Stimulated activated naive CD8-positive, alpha-beta T cell treated with anti-CD3 and anti-CD28 coated beads, Interleukin-15, amount 100 ng/mL, for 72 hours (primary cell): ENCODE measurements at regions not wholly inside any gene's neighbourhood (a gene's known extent, or its start where the extent isn't known, plus 50 kb on each side); places are given as distances from the start of the nearest gene placed in this dataset.

Experiments
- ATAC-seq: fragments of 150-1000 bp; cut with Tn5 transposase; 2 replicates; pipeline ENCODE4 v1.10.0; 2021; ENCODE audit warnings: mild to moderate bottlenecking, moderate library complexity
- DNase-seq, 2 donors: peaks; one replicate each; pipeline ENCODE4 v3.0.0; 2021 to 2022
- H3K27ac Mint-ChIP-seq, 2 donors: one replicate each; pipeline ENCODE4 v1.8.0; 2022; ENCODE audit warnings: mild to moderate bottlenecking in 2 of 2, mixed read lengths in 2 of 2, moderate library complexity in 2 of 2
- H3K27me3 Mint-ChIP-seq: one replicate; pipeline ENCODE4 v1.8.0; 2022; ENCODE audit warnings: mixed read lengths
- H3K4me1 Mint-ChIP-seq: one replicate; pipeline ENCODE4 v1.8.0; 2022; ENCODE audit warnings: mild to moderate bottlenecking, mixed read lengths
- H3K4me3 Mint-ChIP-seq, 2 donors: one replicate each; pipeline ENCODE4 v1.8.0; 2022; ENCODE audit warnings: mild to moderate bottlenecking in 2 of 2, mixed read lengths in 2 of 2, moderate library complexity in 1 of 2
- H3K9me3 Mint-ChIP-seq, 2 donors: one replicate each; pipeline ENCODE4 v1.8.0; 2022; ENCODE audit warnings: mixed read lengths in 2 of 2

DNA sequence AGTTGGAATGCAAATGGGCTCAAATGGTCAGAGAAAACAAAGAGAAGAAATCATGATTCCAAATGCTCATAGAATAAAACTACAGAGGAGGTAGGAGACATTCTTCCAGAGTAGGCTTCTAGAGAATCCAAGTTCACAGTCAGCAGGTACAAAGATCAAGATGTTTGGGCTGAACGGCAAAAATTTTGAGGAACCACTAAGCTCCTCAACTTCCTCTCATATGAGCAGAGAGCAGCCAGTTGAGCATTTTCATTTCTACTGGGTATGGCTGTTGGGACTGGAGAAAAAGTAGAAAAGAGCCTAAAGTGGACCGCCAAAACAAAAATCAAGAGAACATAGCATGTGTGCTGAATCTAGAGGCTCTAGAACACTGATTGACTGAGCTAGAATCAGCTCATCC is 73.8 kb upstream of the ARID2 start:
- Mint-ChIP-seq H3K27me3 (peaks cover 25% of the 10 kb centered on the region), H3K4me3 (no peak overlapping the region), H3K9me3 (peaks cover 4 to 11% of the 10 kb centered on the region in 2 donors), H3K4me1 (peaks cover 8% of the 10 kb centered on the region), H3K27ac (no peak overlapping the region)
- no peak for ATAC-seq
- no peak for DNase-seq

DNA sequence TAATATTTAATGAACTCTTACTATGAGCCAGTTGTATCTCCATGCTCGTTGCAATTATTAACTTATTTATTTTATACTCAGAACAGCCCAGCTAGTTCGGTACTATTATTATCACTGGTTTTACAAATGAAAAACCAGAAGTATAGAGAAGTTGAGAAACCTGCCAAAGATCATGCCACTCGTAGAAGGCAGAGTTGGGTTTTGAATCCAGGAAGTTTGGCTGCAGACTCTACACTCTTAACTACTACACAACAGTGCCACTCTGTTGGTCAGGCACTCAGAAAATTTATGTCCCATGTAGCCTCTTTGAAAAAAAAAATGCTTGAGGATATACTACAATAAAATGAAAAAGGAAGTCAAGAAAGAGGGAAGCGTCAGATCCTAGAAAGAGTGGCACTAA is 71.5 kb upstream of the ARID2 start:
- ATAC-seq (no peak), DNase-seq (no peak)
- Mint-ChIP-seq H3K27ac (no peak overlapping the region), H3K27me3 (peaks cover 28% of the 10 kb centered on the region), H3K9me3 (peaks cover 4 to 13% of the 10 kb centered on the region in 2 donors), H3K4me1 (peaks cover 8% of the 10 kb centered on the region), H3K4me3 (no peak overlapping the region)

DNA sequence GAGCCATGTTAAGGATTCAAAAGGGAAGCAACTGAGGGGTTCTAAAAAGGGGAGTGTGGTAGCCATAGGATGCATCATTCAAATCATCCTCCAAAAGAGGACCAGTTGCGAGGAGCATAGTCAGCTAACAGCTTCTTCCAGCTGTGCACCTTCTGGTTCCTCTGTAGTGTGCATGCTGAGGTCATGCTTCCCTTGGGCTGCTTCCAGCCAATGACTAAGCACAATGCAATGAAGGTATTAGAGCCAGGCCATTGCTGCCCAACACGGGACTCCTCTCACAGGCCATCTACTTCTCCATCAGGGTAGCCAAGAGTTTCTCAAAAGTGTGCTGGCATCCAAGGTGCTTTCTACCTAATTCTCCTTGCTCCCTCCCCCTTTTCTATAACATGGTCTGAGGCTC is 69.2 kb upstream of the ARID2 start:
- Mint-ChIP-seq H3K27me3 (peaks cover 28% of the 10 kb centered on the region), H3K9me3 (peaks cover 4 to 13% of the 10 kb centered on the region in 2 donors), H3K27ac (no peak overlapping the region), H3K4me3 (no peak overlapping the region), H3K4me1 (peaks cover 27% of the 10 kb centered on the region)
- no peak for DNase-seq
- no peak for ATAC-seq

DNA sequence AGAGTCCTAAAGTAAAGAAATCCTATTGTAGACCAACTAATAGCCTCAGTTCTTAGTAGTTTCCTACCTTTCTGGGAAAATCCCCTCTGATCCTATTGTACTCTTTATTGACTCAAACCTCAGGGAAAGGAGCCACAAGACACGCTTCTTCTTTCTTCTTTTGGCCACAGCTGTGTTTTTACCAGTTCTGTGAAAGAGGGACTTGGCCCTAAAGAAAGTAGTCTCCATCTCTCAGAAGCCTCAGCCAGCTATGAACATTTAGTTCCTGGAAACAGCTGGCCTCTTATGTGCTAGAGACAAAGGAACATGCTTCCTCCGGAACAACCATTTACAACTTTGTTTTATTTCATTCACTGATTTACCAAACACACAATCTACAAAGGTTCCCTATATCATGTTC is 66.1 kb upstream of the ARID2 start:
- peaks cover 4 to 13% of the 10 kb centered on the region in 2 donors for H3K9me3 Mint-ChIP-seq
- ATAC-seq (no peak), DNase-seq (no peak)
- peaks cover 48% of the 10 kb centered on the region for H3K4me1 Mint-ChIP-seq
- peaks cover 14% of the 10 kb centered on the region for H3K27me3 Mint-ChIP-seq
- H3K27ac Mint-ChIP-seq: no peak overlapping the region
- no peak overlapping the region for H3K4me3 Mint-ChIP-seq

DNA sequence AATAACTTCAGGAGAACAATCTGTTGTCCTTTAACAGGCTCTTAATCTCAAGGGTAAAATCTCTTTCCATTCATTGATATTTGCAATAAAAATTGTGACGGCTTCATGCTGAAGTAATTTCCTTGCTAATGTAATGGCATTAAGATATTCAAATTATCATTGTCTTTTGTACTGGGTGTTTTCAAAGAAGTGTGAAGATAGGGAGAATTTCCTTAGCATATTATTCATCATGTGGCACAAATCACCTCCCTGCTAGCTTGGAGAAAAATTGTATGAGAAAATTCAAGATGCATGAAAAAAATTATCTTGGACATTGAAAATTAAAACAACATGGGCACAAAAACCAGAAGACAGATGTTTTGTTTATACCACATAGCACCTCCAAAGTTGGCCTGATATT is 63.6 kb upstream of the ARID2 start:
- Mint-ChIP-seq H3K27ac (no peak overlapping the region), H3K27me3 (peaks cover under 1% of the 10 kb centered on the region), H3K4me3 (peak overlapping the region in 1 of 2 donors; percentile 38), H3K9me3 (peaks cover 0 to under 1% of the 10 kb centered on the region in 2 donors), H3K4me1 (peaks cover 63% of the 10 kb centered on the region)
- no peak for DNase-seq
- ATAC-seq: no peak

DNA sequence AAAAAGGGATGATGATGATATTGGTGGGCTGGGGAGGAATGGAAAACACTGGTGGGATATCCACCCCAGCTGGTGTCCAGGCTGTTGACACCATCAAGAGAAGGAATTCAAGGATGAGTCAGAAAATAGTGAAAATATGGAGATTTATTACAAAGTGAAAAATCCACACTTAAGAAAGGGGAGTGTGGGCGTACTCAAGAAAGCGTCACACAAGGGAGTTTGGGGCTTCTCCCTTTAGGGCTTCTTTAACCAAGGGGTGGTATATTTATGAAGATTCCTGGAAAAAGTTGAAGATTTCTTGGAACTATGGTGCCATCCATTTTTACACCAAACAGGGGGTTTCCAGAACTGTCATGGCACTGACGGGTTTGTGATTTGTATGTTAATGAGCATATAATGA is 63.1 kb upstream of the ARID2 start:
- Mint-ChIP-seq H3K4me3 (peak overlapping the region; percentile 3 to 38), H3K9me3 (no peaks in the 10 kb centered on the region), H3K27ac (peak overlapping the region in 1 of 2 donors; percentile 69), H3K4me1 (peaks cover 65% of the 10 kb centered on the region), H3K27me3 (no peaks in the 10 kb centered on the region)
- peak; percentile 19 for ATAC-seq
- no peak for DNase-seq

DNA sequence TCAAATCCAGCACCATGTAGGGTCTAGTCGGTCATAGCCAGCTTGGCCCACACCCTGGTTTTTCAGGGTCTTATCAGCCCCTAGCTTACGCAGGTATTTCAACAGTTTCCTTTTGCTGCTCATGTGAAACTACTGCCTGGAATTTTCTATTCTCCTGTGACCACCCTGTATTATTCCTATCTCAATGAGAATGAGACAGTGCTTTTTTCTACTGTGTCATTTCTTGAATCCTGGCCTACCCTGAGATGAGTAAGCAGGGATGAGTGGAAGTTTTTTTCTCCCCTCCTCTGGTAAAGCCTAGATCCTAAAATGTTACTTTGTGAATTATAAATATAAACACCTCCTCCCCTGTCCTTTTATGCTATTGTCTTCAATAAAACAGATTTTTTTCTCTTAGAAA is 62.7 kb upstream of the ARID2 start:
- no peaks in the 10 kb centered on the region for H3K27me3 Mint-ChIP-seq
- ATAC-seq (no peak), DNase-seq (no peak)
- H3K27ac Mint-ChIP-seq: peak overlapping the region; percentile 36 to 41
- no peaks in the 10 kb centered on the region for H3K9me3 Mint-ChIP-seq
- H3K4me3 Mint-ChIP-seq: peak overlapping the region in 1 of 2 donors; percentile 49
- H3K4me1 Mint-ChIP-seq: peaks cover 65% of the 10 kb centered on the region

DNA sequence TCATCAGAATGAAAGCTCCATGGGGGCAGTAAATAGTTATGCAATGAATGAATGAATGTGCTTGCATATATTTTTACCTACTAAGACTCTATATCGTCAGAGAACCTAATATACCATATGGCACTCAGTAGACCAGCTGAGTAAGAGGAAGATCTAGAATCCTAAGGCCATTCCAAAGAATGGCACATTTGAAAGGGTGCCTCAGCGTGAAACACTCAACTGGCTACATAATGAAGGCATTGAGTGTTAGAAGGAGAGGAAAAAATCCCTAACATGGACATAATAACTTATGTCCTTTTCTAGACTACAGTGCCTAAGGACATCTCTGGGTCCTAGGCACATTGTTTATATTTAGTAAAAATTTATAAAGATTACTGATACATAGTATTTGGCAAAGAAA is 61.7 kb upstream of the ARID2 start:
- no peak for ATAC-seq
- Mint-ChIP-seq H3K27me3 (no peaks in the 10 kb centered on the region), H3K4me1 (peaks cover 65% of the 10 kb centered on the region), H3K4me3 (peak overlapping the region in 1 of 2 donors; percentile 49), H3K27ac (no peak overlapping the region), H3K9me3 (no peaks in the 10 kb centered on the region)
- DNase-seq: no peak

DNA sequence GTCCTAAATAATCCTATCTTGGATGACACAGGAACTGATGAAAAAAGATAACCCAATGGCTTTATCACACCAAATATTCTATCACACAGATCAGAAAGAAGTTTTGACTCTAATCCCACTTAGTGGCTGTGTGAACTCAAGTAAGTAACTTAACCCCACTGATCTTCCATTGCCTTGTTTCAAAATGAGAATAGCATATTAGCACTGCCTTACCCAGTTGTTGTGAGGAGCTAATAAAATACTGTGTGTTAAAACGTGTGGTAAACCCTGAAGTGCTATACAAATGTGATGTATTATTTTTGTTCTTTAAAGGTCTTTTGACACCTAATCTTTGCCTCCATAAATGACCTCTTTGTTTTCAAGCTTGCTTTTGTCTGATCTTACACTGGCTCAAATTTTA is 60.9 kb upstream of the ARID2 start:
- Mint-ChIP-seq H3K9me3 (no peaks in the 10 kb centered on the region), H3K27me3 (no peaks in the 10 kb centered on the region), H3K4me3 (peak overlapping the region; percentile 49 to 66), H3K4me1 (peaks cover 60% of the 10 kb centered on the region), H3K27ac (peak overlapping the region; percentile 71 to 95)
- no peak for DNase-seq
- peak; percentile 57 for ATAC-seq

DNA sequence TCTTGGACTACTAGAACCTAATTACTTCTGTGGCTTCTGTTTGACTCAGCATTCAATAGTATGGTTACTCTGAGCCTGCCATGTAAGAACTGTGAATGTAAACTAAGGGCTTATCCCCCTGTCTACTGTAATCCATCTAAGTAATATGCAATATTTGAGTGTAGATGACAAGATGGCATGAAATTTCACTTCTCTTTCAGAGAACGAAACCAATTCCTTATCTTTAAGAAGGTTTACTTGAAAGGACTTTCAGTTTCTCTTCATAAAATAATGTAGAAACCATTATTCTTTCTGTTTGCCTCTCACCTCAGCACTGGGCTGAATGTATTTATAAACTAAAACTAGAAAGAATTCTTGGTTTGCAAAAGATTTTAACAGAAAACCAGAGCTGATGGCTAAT is 60.4 kb upstream of the ARID2 start:
- ATAC-seq: peak; percentile 95
- H3K27me3 Mint-ChIP-seq: no peaks in the 10 kb centered on the region
- H3K4me3 Mint-ChIP-seq: peak overlapping the region; percentile 49 to 66
- H3K9me3 Mint-ChIP-seq: no peaks in the 10 kb centered on the region
- H3K27ac Mint-ChIP-seq: peak overlapping the region; percentile 71 to 95
- peaks cover 55% of the 10 kb centered on the region for H3K4me1 Mint-ChIP-seq
- DNase-seq: no peak

DNA sequence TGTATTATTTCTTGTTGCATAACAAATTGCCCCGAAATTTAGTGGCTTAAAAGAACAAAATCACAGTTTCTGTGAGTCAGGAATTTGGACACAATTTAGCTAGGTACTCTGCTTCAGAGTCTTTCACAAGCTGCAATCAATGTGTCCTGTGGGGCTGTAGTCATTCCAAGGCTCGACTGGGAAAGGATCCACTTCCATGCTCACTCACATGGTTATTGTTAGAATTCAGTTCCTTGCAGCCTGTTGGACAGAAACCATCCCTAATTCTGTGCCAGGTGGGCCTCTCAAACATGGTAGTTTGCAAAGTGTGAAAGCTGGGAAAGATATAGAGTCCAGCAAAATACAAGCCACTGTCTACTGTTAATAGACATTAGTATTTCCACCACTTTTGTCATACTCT is 59.7 kb upstream of the ARID2 start:
- H3K4me1 Mint-ChIP-seq: peaks cover 48% of the 10 kb centered on the region
- DNase-seq (no peak), ATAC-seq (no peak)
- H3K4me3 Mint-ChIP-seq: peak overlapping the region in 1 of 2 donors; percentile 66
- no peaks in the 10 kb centered on the region for H3K27me3 Mint-ChIP-seq
- no peaks in the 10 kb centered on the region for H3K9me3 Mint-ChIP-seq
- no peak overlapping the region for H3K27ac Mint-ChIP-seq

DNA sequence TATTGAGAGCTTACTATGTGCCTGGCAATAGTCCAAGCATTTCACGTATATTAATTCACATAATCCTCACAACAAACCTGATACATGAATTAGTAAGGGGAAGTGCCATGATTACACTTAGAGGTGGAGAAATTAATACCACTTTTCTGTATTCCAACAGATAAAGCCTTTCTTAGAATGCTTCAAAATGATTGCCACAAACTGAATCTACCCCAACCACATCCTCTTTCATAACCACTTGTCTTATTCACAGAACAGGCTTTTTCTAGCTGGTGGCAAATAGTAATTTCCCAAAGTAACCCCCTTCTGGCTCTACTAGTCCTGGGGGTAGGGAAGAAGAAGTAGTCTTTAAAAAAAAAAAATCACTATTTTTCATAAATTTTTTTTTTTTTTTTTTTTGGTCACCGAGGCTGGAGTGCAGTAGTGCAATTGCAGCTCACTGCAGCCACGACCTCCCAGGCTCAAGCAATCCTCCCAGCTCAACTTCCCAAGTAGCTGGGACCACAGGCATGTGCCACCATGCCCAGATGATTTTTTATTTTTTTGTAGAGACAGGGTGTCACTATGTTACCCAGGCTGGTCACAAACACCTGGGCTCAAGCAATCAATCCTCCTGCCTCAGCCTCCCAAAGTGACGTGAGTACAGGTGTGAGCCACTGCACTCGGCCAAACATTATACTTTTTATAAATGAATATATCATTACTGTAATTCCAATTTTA is 59.0 kb upstream of the ARID2 start:
- DNase-seq (no peak), ATAC-seq (peak; percentile 71)
- Mint-ChIP-seq H3K9me3 (no peaks in the 10 kb centered on the region), H3K4me3 (peak overlapping the region; percentile 12 to 19), H3K4me1 (peaks cover 44% of the 10 kb centered on the region), H3K27ac (no peak overlapping the region), H3K27me3 (no peaks in the 10 kb centered on the region)

DNA sequence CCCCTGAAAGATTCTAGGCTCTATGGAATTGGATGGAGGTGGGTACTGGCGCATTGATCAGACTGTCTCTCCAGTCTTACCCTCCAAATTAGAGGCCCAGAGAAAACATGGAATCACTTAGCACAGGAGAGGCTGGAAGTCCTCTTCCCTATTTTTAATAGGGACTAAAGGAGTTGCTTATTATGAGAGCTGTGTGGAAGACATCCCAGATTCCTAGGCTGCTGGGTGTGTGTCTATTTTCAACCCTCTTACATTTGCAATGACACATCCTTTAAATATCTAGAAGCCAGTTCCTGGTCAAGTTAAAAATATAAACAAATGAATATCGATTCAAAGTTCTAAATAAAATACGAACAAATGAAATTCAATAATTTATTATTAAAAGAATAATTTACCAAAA is 58.3 kb upstream of the ARID2 start:
- DNase-seq: no peak
- ATAC-seq: no peak
- Mint-ChIP-seq H3K27ac (no peak overlapping the region), H3K4me1 (peaks cover 36% of the 10 kb centered on the region), H3K4me3 (no peak overlapping the region), H3K27me3 (no peaks in the 10 kb centered on the region), H3K9me3 (no peaks in the 10 kb centered on the region)

DNA sequence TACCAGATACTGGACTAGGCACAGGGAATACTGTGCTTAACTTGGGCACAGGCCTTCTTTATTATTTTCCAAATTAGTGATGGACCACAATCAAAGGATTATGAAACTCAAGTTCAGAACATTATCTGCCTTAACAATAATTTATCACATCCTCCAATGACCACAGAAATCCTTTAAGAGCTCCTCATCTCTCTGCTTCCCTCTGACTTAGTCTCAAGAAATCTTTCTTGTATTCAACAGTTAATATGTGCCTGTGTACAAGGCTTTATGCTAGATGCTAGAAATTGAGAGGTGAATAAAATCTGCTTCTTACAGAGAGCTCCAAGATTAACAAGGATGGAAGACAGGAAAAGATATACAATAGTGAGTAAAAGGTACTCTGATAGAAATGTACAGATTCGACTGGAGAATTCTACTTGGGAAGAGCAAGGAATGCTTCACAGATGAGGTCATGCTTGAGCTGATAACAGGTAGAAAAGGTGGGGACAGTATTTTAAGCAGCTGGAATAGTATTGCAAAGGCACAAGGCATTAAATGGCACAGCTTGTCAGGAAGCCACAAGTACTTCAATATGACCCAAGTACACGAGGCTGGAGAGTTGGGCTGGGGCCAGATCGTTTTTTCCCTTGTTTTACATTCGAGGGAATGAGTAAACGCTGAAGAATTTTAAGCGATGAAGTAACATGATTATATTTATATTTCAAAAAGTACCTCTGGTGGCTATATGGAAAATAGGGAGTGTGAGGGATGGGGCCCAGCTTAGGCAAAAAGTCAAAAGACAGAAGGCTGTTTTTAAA is 55.1 kb upstream of the ARID2 start:
- Mint-ChIP-seq H3K4me1 (peaks cover 9% of the 10 kb centered on the region), H3K4me3 (no peak overlapping the region), H3K27ac (no peak overlapping the region), H3K9me3 (no peaks in the 10 kb centered on the region), H3K27me3 (no peaks in the 10 kb centered on the region)
- DNase-seq (no peak), ATAC-seq (no peak)

DNA sequence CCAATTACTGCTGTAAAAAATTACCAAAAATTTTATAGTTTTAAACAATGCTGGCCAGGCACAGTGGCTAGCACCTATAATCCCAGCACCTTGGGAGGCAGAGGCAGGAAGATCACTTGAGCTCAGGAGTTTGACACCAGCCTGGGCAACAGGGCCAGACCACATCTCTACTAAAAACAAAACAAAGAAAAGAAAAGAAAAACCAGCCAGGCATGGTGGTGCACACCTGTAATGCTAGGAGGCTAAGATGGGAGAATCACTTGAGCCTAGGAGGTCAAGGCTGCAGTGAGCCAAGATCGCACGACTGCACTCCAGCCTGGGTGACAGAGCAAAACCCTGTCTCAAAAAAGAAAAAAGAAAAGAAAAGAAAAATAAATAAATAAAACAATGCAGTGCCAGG is 54.0 kb upstream of the ARID2 start:
- H3K4me3 Mint-ChIP-seq: no peak overlapping the region
- peaks cover 6% of the 10 kb centered on the region for H3K4me1 Mint-ChIP-seq
- no peak overlapping the region for H3K27ac Mint-ChIP-seq
- ATAC-seq (no peak), DNase-seq (no peak)
- no peaks in the 10 kb centered on the region for H3K9me3 Mint-ChIP-seq
- H3K27me3 Mint-ChIP-seq: no peaks in the 10 kb centered on the region
